MCF 10A (cell line): ENCODE measurements at regions not wholly inside any gene's neighbourhood (a gene's known extent, or its start where the extent isn't known, plus 50 kb on each side); places are given as distances from the start of the nearest gene placed in this dataset.

ENCODE experiments used
- BruUV-seq: library from RNA; stranded (reverse); fragments of 400-500 nt; replicated peaks from 2 replicates; lab custom pipeline; 2021; lab: Mats Ljungman, UMichigan
- CTCF ChIA-PET: fragments of 300-600 bp; sonication (Branson Sonifier 250); formaldehyde crosslinking; extraction: SDS; loops from one replicate; lab custom pipeline; 2021; ENCODE audit warnings: antibody characterized with exemption, inconsistent platforms; lab: Yijun Ruan, JAX
- POLR2A ChIA-PET: fragments of 300-600, 350-650 bp; sonication (Branson Sonifier 250); formaldehyde crosslinking; extraction: SDS; loops from one replicate; lab custom pipeline; 2020; ENCODE audit warnings: antibody characterized with exemption, inconsistent platforms; lab: Yijun Ruan, JAX
- DNase-seq: peaks from one replicate; pipeline ENCODE4 v3.0.0-alpha.2; 2018; ENCODE audit not compliant: unreplicated experiment
- H3K27ac Mint-ChIP-seq: one replicate; pipeline ENCODE4 v1.8.0; 2022; ENCODE audit warnings: mild to moderate bottlenecking, low read depth, mixed read lengths; ENCODE audit not compliant: unreplicated experiment
- H3K27me3 Mint-ChIP-seq: one replicate; pipeline ENCODE4 v1.8.0; 2022; ENCODE audit warnings: mixed read lengths; ENCODE audit not compliant: insufficient read depth, unreplicated experiment
- H3K36me3 Mint-ChIP-seq: one replicate; pipeline ENCODE4 v1.8.0; 2022; ENCODE audit warnings: mild to moderate bottlenecking, moderate library complexity, mixed read lengths; ENCODE audit not compliant: insufficient read depth, unreplicated experiment
- H3K4me1 Mint-ChIP-seq: one replicate; pipeline ENCODE4 v1.8.0; 2022; ENCODE audit warnings: mixed read lengths; ENCODE audit not compliant: insufficient read depth, unreplicated experiment
- H3K4me3 Mint-ChIP-seq: one replicate; pipeline ENCODE4 v1.8.0; 2022; ENCODE audit warnings: mild to moderate bottlenecking, moderate library complexity, mixed read lengths; ENCODE audit not compliant: unreplicated experiment
- H3K9me3 Mint-ChIP-seq: one replicate; pipeline ENCODE4 v1.8.0; 2022; ENCODE audit warnings: mixed read lengths; ENCODE audit not compliant: unreplicated experiment
- CTCF ChIP-seq: fragments of 200-600 bp; IDR thresholded peaks from one replicate; pipeline ENCODE4 v1.8.0; 2022; ENCODE audit warnings: antibody characterized with exemption, mild to moderate bottlenecking; ENCODE audit not compliant: unreplicated experiment
- intact Hi-C: fragments of 100-400 bp; cut with micrococcal nuclease; formaldehyde crosslinking; loops from 2 replicates; pipeline ENCODE4 v1.14.1; 2022

- no peak for TF ChIP-seq CTCF
- H3K4me1 Mint-ChIP-seq: no peaks in the 10 kb centered on the region
- ChIA-PET CTCF (no interaction called here), POLR2A (interaction anchor here (0.5 kb wide), 1 partner anchor 260 kb away, joined by 5 read pairs; no protein-coding TSS in a partner anchor)
- peaks cover 54% of the 10 kb centered on the region for H3K27me3 Mint-ChIP-seq
- no peaks in the 10 kb centered on the region for H3K9me3 Mint-ChIP-seq
- no TSS peak for BruUV-seq
- no peak for DNase-seq
- intact Hi-C loops: no loop called here
- H3K36me3 Mint-ChIP-seq: no peaks in the 10 kb centered on the region
- H3K4me3 Mint-ChIP-seq: no peak overlapping the region
- no peak overlapping the region for H3K27ac Mint-ChIP-seq
Observed at GRCh38 chr3:86230762-86231161, 760.2 kb downstream of the VGLL3 start.

- CTCF ChIA-PET: interaction anchor here (1.3 kb wide), 1 partner anchor 409 kb away, joined by 3 read pairs; no protein-coding TSS in a partner anchor
- no peak for DNase-seq
- BruUV-seq: no TSS peak
- intact Hi-C loops: no loop called here
- no peak overlapping the region for H3K27ac Mint-ChIP-seq
- H3K4me1 Mint-ChIP-seq: no peaks in the 10 kb centered on the region
- POLR2A ChIA-PET: no interaction called here
- H3K4me3 Mint-ChIP-seq: no peak overlapping the region
- no peaks in the 10 kb centered on the region for H3K36me3 Mint-ChIP-seq
- no peak for TF ChIP-seq CTCF
- H3K9me3 Mint-ChIP-seq: no peaks in the 10 kb centered on the region
- H3K27me3 Mint-ChIP-seq: peaks cover 64% of the 10 kb centered on the region
Observed at GRCh38 chr3:86229775-86230094, 761.2 kb downstream of the VGLL3 start.

GRCh38 chr3:86229086-86229774 is 761.7 kb downstream of the VGLL3 start:
- Mint-ChIP-seq H3K4me3 (no peak overlapping the region), H3K36me3 (no peaks in the 10 kb centered on the region), H3K27me3 (peaks cover 65% of the 10 kb centered on the region), H3K9me3 (no peaks in the 10 kb centered on the region), H3K4me1 (no peaks in the 10 kb centered on the region), H3K27ac (no peak overlapping the region)
- ChIA-PET CTCF (interaction anchor here (0.6 to 1.3 kb wide), 2 partner anchors 409 to 928 kb away, joined by 3 to 4 read pairs; no protein-coding TSS in a partner anchor), POLR2A (no interaction called here)
- DNase-seq: no peak
- no TSS peak for BruUV-seq
- TF ChIP-seq CTCF: no peak
- intact Hi-C loops: no loop called here

- TF ChIP-seq CTCF: no peak
Observed at GRCh38 chr3:86228101-86228500, 762.8 kb downstream of the VGLL3 start.

More at GRCh38 chr3:86228101-86228500, 762.8 kb downstream of the VGLL3 start:
- H3K9me3 Mint-ChIP-seq: no peaks in the 10 kb centered on the region
- no peaks in the 10 kb centered on the region for H3K36me3 Mint-ChIP-seq
- ChIA-PET CTCF (no interaction called here), POLR2A (no interaction called here)
- peaks cover 61% of the 10 kb centered on the region for H3K27me3 Mint-ChIP-seq
- H3K27ac Mint-ChIP-seq: no peak overlapping the region
- H3K4me1 Mint-ChIP-seq: no peaks in the 10 kb centered on the region
- intact Hi-C loops: no loop called here
- DNase-seq: no peak
- no peak overlapping the region for H3K4me3 Mint-ChIP-seq
- BruUV-seq: no TSS peak
